CD14-positive monocyte (primary cell): ENCODE measurements at regions not wholly inside any gene's neighbourhood (a gene's known extent, or its start where the extent isn't known, plus 50 kb on each side); places are given as distances from the start of the nearest gene placed in this dataset.

Experiments used
- DNase-seq, 3 donors: peaks; one replicate each; pipeline ENCODE4 v3.0.0-alpha.2; 2011 to 2022
- H2AFZ ChIP-seq: 2 replicates; pipeline ENCODE4 v1.6.0; 2012; ENCODE audit warnings: mild to moderate bottlenecking, low read depth, low read length, inconsistent platforms; ENCODE audit not compliant: insufficient read depth, poor library complexity, severe bottlenecking
- H3K27ac ChIP-seq, 2 donors: 1 replicate in 1 of 2; 2 replicates in 1 of 2; pipeline ENCODE4 v1.5.1; 2012 to 2013; ENCODE audit warnings: low read length in 2 of 2, control low read depth in 1 of 2, inconsistent platforms in 1 of 2, low read depth in 1 of 2, mild to moderate bottlenecking in 1 of 2
- H3K27me3 ChIP-seq, 2 donors: one replicate each; pipeline versions ENCODE4 v1.6.0 to v1.6.1; 2011 to 2013; ENCODE audit warnings: low read length in 2 of 2; ENCODE audit not compliant: control insufficient read depth in 2 of 2, insufficient read depth in 2 of 2
- H3K36me3 ChIP-seq, 2 donors: replicated peaks in 1 of 2; 1 replicate in 1 of 2; 2 replicates in 1 of 2; pipeline versions ENCODE4 v1.5.1 to v1.6.1; 2012 to 2013; ENCODE audit warnings: low read length in 2 of 2, control low read depth in 1 of 2, inconsistent platforms in 1 of 2, mild to moderate bottlenecking in 1 of 2; ENCODE audit not compliant: insufficient read depth in 2 of 2, control insufficient read depth in 1 of 2
- H3K4me1 ChIP-seq, 2 donors: 1 replicate in 1 of 2; 2 replicates in 1 of 2; pipeline versions ENCODE4 v1.5.1 to v1.6.1; 2012 to 2013; ENCODE audit warnings: low read length in 2 of 2, control low read depth in 1 of 2, inconsistent platforms in 1 of 2, mild to moderate bottlenecking in 1 of 2, moderate library complexity in 1 of 2; ENCODE audit not compliant: insufficient read depth in 2 of 2, control insufficient read depth in 1 of 2
- H3K4me2 ChIP-seq: replicated peaks from 2 replicates; pipeline ENCODE3; 2012; ENCODE audit warnings: low read length, moderate library complexity, mild to moderate bottlenecking; ENCODE audit not compliant: poor library complexity, severe bottlenecking; ENCODE audit errors: extremely low read depth
- H3K4me3 ChIP-seq, 3 experiments: fragments of 200-600 bp in 1 of 3; sonication (generic) in 1 of 3; replicated peaks in 1 of 3; 1 replicate in 2 of 3; 2 replicates in 1 of 3; pipeline ENCODE4 v1.5.1; 2011 to 2013; ENCODE audit warnings: low read length in 3 of 3, mild to moderate bottlenecking in 3 of 3, control low read depth in 2 of 3, low read depth in 2 of 3, inconsistent platforms in 1 of 3, moderate library complexity in 1 of 3
- H3K79me2 ChIP-seq: 2 replicates; pipeline ENCODE4 v1.6.0; 2012; ENCODE audit warnings: mild to moderate bottlenecking, control low read depth, inconsistent platforms, low read length, moderate library complexity; ENCODE audit not compliant: insufficient read depth
- H3K9ac ChIP-seq: 2 replicates; pipeline ENCODE4 v1.6.0; 2017; ENCODE audit warnings: low read length, mild to moderate bottlenecking; ENCODE audit not compliant: insufficient read depth, poor library complexity, severe bottlenecking
- H3K9me3 ChIP-seq, 2 donors: replicated peaks in 1 of 2; 1 replicate in 1 of 2; 2 replicates in 1 of 2; pipeline versions ENCODE4 v1.5.1 to v1.6.1; 2012 to 2013; ENCODE audit warnings: low read length in 2 of 2, control low read depth in 1 of 2; ENCODE audit not compliant: control insufficient read depth in 1 of 2, insufficient read depth in 1 of 2
- H4K20me1 ChIP-seq: 2 replicates; pipeline ENCODE4 v1.6.0; 2012; ENCODE audit warnings: mild to moderate bottlenecking, low read length, control low read depth, moderate library complexity; ENCODE audit not compliant: insufficient read depth
- H3K27ac Mint-ChIP-seq, 7 donors: one replicate each; pipeline ENCODE4 v1.8.0; 2020; ENCODE audit warnings: mild to moderate bottlenecking in 7 of 7, mixed read lengths in 7 of 7, moderate library complexity in 6 of 7, inconsistent platforms in 2 of 7
- H3K27me3 Mint-ChIP-seq, 3 donors: one replicate each; pipeline ENCODE4 v1.8.0; 2021 to 2022; ENCODE audit warnings: low read depth in 3 of 3, mild to moderate bottlenecking in 3 of 3, mixed read lengths in 3 of 3, moderate library complexity in 3 of 3, inconsistent platforms in 1 of 3
- H3K36me3 Mint-ChIP-seq, 2 donors: one replicate each; pipeline ENCODE4 v1.8.0; 2020; ENCODE audit warnings: mixed read lengths in 2 of 2, inconsistent platforms in 1 of 2, mild to moderate bottlenecking in 1 of 2
- H3K4me1 Mint-ChIP-seq: one replicate; pipeline ENCODE4 v1.8.0; 2020; ENCODE audit warnings: mild to moderate bottlenecking, mixed read lengths
- H3K4me3 Mint-ChIP-seq, 2 donors: one replicate each; pipeline ENCODE4 v1.8.0; 2020; ENCODE audit warnings: mild to moderate bottlenecking in 2 of 2, mixed read lengths in 2 of 2, moderate library complexity in 1 of 2
- H3K9me3 Mint-ChIP-seq, 7 donors: one replicate each; pipeline ENCODE4 v1.8.0; 2020 to 2022; ENCODE audit warnings: mixed read lengths in 7 of 7, mild to moderate bottlenecking in 6 of 7, moderate library complexity in 6 of 7, inconsistent platforms in 2 of 7
- WGBS: methylation state at CpG from one replicate; pipeline ENCODE4 v1.1.5; 2013; ENCODE audit warnings: missing lambda C conversion rate; ENCODE audit not compliant: insufficient coverage; 5-methylcytosine and 5-hydroxymethylcytosine counted together
- intact Hi-C, 2 donors: fragments of 100-400 bp; cut with micrococcal nuclease; formaldehyde crosslinking; loops; one replicate each; pipeline versions ENCODE4 v1.15.0 to v1.15.1; 2023
- TF ChIP-seq, protein P1 (sequence below): fragments of 200-600 bp; IDR thresholded peaks from one replicate; pipeline ENCODE4 v1.8.0; 2022; ENCODE audit warnings: antibody characterized with exemption, mild to moderate bottlenecking

DNA sequence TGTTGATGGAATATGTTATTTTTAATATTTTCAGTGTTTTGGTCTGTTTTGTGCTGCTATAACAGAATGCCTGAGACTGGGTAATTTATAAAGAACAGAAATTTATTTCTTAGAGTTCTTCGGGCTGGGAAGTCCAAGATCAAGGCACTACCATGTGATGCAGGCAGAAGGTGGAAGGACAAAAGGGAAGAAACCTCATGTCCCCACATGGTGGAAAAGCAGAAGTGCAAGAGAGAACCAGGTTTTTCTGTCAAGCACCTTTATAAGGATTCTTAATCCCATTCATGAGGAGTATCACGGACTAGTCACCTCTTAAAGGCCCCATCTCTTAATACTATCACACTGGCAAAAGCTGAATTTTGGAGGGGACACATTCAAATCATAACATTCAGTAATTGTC is 57.9 kb upstream of the EPHB3 start:
- peaks cover 6 to 13% of the 10 kb centered on the region in 2 donors for H3K9me3 ChIP-seq
- TF ChIP-seq, protein P1, sequence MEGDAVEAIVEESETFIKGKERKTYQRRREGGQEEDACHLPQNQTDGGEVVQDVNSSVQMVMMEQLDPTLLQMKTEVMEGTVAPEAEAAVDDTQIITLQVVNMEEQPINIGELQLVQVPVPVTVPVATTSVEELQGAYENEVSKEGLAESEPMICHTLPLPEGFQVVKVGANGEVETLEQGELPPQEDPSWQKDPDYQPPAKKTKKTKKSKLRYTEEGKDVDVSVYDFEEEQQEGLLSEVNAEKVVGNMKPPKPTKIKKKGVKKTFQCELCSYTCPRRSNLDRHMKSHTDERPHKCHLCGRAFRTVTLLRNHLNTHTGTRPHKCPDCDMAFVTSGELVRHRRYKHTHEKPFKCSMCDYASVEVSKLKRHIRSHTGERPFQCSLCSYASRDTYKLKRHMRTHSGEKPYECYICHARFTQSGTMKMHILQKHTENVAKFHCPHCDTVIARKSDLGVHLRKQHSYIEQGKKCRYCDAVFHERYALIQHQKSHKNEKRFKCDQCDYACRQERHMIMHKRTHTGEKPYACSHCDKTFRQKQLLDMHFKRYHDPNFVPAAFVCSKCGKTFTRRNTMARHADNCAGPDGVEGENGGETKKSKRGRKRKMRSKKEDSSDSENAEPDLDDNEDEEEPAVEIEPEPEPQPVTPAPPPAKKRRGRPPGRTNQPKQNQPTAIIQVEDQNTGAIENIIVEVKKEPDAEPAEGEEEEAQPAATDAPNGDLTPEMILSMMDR, result no peak
- H3K4me3 ChIP-seq, result no peak overlapping the region
- no peak overlapping the region for H3K27ac Mint-ChIP-seq
- H3K4me3 Mint-ChIP-seq, result no peak overlapping the region
- no peak for DNase-seq
- H3K27ac ChIP-seq, result no peak overlapping the region
- intact Hi-C loops, result no loop called here
- H4K20me1 ChIP-seq, result no peaks in the 10 kb centered on the region
- peaks cover 21% of the 10 kb centered on the region for H3K4me1 Mint-ChIP-seq
- no peak overlapping the region for H3K9ac ChIP-seq
- H3K79me2 ChIP-seq, result no peaks in the 10 kb centered on the region
- no peak overlapping the region for H2AFZ ChIP-seq
- peaks cover 9 to 27% (median 15%) of the 10 kb centered on the region in 7 donors for H3K9me3 Mint-ChIP-seq
- peaks cover 14 to 18% of the 10 kb centered on the region in 2 donors for H3K4me1 ChIP-seq
- peaks cover 0 to 5% of the 10 kb centered on the region in 2 donors for H3K27me3 ChIP-seq
- WGBS, result 100% methylated on average over 1 of the region's 2 CpGs
- H3K4me2 ChIP-seq, result no peak overlapping the region
- peaks cover 12 to 16% (median 16%) of the 10 kb centered on the region in 3 donors for H3K27me3 Mint-ChIP-seq
- no peaks in the 10 kb centered on the region for H3K36me3 Mint-ChIP-seq
- no peaks in the 10 kb centered on the region for H3K36me3 ChIP-seq

DNA sequence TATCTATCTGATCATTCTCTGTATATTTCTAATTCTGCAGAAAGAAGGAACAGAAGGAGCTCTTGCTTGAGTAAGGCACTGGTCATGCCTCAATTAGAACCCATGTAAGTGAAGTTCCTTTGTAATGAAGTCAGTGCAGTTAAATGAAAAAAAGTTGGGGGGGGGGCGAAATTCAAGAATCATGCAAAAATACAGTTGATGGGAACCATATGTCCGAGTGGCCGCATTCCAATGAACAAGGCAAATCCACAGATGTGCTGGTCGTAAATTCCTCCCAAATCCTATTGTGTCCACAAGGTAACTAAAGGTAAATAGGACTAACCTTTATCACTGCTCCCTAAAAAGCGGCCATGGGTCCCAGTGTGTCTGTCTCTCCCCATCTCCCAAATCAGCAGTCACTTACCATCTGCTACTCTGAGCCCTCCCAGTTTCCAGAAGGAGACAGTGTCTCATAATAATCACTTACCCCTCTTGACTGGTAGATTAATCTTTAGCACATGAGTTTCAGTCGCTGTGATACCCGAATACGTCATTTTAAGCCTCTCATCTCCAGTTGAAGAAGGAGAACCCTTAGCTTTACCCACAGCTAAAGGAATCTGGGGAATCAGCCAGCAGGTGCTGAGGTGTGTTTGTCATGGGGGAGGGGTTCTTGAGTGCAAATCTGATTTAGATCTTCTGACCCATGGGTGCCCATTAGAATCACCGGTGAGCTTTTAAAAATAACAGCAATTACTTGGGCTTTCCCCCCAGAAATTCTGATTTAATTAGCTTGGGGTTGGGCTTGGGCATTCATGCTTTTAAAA is 56.3 kb upstream of the EPHB3 start:
- no peaks in the 10 kb centered on the region for H3K36me3 Mint-ChIP-seq
- Histone ChIP-seq H4K20me1 (no peaks in the 10 kb centered on the region), H3K36me3 (no peaks in the 10 kb centered on the region), H3K9me3 (peaks cover 6 to 13% of the 10 kb centered on the region in 2 donors), H3K9ac (no peak overlapping the region), H3K27ac (no peak overlapping the region), H2AFZ (no peak overlapping the region), H3K4me1 (peaks cover 0 to 2% of the 10 kb centered on the region in 2 donors), H3K4me2 (no peak overlapping the region), H3K79me2 (no peaks in the 10 kb centered on the region), H3K4me3 (no peak overlapping the region), H3K27me3 (peaks cover 0 to 5% of the 10 kb centered on the region in 2 donors)
- H3K9me3 Mint-ChIP-seq, result peaks cover 8 to 23% (median 14%) of the 10 kb centered on the region in 7 donors
- H3K27ac Mint-ChIP-seq, result no peak overlapping the region
- peaks cover 5% of the 10 kb centered on the region for H3K4me1 Mint-ChIP-seq
- TF ChIP-seq, protein P1, result no peak
- WGBS, result 91% methylated on average over 3 of the region's 9 CpGs
- peaks cover 12 to 16% (median 15%) of the 10 kb centered on the region in 3 donors for H3K27me3 Mint-ChIP-seq
- DNase-seq, result no peak
- H3K4me3 Mint-ChIP-seq, result no peak overlapping the region
- intact Hi-C loops, result loop anchor here in 1 of 2 donors (5.0 kb wide), 1 partner anchor 38 kb away; no protein-coding TSS in a partner anchor
